HT-29 (cell line): ENCODE measurements at regions not wholly inside any gene's neighbourhood (a gene's known extent, or its start where the extent isn't known, plus 50 kb on each side); places are given as distances from the start of the nearest gene placed in this dataset.

Source experiments
- DNase-seq: peaks from one replicate; pipeline ENCODE4 v3.0.0-alpha.2; 2015; ENCODE audit warnings: low spot score

DNA sequence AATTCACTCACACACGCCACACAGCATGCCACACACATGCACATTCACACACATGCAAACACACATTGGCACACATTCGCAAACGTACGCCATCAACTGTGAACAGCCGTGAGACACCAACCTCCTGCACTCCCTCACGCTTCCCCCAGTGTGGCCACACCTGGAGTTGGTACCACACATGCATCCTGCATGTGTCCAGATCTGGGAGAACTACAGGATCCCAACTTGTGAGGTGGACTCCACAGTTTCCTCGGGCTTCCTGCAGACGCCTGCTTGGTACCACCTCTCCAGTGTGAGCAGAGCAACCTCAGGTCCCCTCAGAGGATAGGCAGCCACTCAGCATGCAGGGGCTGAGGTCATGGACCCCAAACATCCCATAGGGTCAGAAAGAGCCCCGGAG lies 239.0 kb downstream of the EIPR1 start:
- DNase-seq = no peak

DNA sequence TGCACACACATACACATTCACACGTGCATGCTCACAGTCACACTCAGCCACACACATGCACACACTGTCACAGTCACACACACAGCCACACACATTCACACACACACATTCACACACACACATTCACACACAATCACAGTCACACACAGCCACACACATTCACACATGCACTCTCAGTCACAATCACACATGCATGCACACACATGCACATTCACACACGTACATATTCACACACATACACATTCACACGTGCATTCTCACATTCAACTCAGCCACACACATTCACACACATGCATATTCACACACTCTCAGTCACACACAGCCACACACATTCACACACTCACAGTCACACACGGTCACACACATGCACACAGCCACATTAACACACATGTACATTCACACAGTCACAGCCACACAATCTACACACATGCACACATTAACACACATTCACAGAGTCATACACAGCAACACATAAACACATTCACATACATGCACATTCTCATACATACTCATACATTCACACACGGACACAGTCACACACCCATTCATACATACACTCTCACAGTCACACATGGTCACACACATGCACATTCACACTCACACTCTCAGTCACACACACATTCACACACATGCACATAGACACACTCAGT lies 239.8 kb downstream of the EIPR1 start:
- no peak for DNase-seq

DNA sequence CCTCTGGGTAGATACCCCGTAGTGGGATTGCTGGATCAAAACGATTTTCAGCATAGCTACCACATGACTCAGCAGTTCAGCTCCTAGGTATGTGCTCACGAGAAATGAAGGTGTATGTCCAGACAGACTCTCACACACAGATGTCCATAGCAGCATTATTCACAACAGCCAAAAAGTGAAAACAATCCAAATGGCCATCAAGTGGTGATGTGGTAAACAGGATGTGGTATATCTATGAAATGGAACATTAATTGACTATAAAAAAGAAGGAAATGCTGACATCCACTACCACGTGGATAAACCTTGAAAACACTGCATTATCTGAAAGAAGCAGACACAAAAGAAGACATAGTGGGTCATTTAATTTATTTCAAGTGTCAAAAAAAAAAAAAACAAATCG lies 241.9 kb downstream of the EIPR1 start:
- DNase-seq = no peak

DNA sequence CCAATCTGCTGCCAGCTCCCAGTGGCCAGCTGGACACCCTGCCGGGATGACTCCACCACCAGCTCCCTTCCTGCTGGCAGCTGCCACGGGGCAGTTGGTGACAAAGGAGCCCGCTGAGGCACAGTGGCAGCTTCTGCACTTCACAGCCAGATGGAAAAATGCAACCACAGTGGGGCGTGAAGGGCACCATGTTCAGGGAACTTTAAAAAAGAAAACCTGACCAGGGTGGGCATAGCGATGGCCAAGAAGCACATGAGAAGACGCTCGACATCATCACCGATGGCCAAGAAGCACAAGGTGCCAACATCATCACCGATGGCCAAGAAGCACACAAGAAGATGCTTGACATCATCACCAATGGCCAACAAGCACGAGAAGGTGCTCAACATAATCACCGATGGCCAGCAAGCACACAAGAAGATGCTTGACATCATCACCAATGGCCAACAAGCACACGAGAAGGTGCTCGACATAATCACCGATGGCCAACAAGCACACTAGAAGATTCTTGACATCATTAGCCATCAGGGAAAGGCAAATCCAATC lies 243.5 kb downstream of the EIPR1 start:
- no peak for DNase-seq

DNA sequence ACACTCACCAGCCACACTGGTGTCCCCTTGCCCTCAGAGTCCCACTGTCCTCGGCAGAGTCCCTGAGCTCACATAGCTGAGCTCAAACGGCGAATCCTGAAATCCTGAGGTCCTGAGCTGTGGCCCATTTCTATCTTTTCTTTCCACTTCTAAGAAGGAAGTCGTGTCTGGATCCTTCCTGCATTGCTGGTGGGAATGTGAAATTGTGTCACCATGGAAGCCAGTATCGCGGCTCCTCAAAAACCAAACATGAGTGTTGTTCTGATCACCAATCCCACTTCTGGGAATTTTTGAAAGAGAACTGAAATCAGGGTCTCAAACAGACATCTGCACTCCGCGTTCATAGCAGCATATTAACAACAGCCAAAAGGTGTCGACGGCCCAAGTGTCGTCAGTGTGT lies 244.7 kb downstream of the EIPR1 start:
- no peak for DNase-seq

DNA sequence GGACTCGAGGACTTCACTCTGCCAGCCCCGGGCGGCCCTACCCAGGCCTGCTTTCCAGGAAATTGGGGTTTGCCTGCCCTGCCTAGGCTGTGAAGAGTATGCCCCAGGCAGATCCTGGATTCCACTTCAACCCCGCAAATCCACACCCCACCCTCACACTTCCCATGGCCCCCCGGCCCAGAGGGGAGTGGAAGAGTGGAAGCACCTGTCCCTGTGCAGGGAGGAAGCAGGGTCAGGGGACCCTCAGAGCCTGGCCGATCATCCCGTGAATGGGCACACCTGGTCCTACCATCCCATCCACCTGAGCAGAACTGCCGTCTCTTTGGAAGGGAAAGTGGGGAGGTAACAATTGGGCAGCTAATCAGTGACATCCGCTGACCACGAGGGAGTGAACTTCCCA lies 245.2 kb downstream of the EIPR1 start:
- DNase-seq = no peak

DNA sequence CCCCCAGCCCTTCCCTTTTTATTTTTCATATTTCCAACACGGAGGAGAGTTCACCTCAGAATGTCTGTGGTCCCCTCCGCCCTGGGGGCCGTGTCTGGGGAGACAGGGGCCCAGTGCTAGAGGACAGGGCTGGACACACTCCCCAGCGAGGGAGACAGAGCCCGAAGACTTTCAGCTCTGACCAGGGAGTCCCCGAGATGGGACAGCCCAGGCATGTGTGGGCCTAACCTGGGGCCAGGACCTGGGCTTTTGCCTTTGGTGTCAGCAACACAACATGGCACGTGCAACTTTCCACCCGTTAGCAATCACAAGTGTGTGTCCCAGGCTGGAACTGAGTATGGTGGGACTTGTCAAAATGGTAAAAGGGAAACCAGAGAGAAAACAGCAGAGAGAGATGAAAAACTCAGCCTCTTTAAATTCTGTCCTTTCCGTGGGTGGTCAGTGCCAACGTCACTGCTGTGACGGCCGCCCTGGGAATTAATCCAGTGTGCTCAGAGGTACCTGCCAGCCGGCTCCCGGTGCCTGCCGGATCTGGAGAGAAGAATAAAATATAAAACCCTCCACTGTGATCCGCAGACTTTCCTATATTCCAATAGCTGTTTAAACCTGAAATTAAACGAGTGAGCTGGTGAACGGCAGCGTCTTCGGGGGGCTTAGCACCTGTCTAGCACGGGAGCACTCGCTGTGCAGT lies 245.8 kb downstream of the EIPR1 start:
- no peak for DNase-seq

DNA sequence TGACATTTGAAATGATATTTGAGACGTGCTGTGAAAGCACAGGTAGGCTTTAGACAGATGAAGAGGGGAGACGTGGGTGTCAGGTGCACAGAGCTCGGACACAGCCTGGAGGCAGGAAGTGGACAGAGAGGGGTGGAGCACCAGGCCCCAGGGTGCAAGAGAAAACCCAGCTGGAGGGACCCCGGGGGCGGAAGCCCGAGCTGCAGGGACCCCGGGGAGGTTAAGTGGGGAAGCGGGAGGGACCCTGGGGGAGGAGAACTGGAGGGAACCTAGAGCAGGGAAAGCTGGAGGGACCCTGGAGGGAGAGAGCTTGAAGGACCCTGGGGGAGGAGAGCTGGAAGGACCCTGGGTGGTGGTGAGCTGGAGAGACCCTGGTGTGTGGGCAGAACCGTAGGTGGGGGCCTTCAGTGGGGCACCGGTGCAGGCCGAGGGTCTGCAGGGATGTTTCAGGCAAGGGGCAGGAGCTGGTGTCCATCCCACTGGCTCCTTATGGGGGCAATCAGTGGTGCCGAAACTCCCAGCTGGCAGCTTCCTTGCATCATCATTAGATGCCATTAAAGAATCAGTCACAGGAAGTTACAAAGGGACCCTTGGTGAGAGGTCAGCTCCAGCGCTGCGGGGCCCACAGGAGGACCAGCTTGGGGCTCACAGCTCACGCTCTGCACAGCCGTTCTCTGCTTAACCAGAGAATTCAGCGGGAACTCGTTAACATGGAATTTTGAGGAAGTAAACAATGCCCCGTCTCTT lies 246.6 kb downstream of the EIPR1 start:
- no peak for DNase-seq

DNA sequence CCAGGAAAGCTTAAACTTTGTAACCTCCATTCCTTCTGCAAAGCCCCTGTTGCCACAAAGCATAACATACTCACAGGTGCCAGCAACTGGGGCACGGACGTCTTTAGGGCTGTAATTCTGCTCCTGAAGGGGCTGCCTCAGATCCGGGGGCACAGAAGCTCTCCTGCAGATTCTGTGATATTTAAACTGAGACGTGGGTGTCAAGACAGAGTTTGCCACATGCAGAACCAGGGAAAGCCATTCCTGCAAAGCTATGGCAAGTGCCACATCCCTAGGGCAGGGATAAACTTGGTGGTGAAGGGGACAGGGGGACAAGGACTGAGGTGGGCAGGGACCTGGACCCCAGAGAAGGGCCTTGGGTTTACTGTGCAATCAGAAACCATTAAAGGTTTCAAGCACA lies 247.2 kb downstream of the EIPR1 start:
- DNase-seq = no peak

DNA sequence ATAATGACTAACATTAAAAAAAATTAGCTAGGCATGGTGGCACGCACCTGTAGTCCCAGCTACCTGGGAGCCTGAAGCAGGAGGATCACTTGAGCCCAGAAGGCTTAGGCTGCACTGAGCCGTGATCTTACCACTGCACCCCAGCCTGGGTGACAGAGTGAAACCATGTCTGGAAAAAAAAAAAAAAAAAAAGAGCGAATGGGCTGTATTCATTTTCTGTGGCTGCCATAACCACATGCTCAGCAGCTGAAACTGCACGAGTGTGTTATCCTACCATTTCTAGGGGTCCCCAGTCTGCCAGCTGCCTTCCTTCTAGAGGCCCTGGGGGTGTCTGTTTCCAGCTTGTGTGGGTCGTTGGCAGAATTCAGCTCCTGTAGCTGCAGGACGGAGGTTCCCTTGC lies 247.8 kb downstream of the EIPR1 start:
- DNase-seq = no peak

DNA sequence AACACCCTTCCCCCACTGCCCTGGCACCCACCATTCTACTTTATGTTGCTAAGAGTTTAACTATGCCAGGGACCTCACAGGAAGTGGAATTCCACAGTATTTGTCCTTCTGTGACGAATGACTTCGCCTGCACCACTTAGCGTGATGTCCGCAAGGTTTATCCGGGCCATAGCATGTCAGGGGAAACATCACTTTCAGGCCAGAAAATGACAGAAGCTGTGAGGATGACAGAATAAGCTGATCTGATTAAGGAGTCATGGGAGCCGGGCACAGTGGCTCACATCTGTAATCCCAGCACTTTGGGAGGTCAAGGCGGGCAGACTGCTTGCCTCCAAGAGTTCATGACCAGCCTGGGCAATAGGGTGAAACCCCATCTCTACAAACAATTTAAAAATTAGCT lies 248.8 kb downstream of the EIPR1 start:
- no peak for DNase-seq

DNA sequence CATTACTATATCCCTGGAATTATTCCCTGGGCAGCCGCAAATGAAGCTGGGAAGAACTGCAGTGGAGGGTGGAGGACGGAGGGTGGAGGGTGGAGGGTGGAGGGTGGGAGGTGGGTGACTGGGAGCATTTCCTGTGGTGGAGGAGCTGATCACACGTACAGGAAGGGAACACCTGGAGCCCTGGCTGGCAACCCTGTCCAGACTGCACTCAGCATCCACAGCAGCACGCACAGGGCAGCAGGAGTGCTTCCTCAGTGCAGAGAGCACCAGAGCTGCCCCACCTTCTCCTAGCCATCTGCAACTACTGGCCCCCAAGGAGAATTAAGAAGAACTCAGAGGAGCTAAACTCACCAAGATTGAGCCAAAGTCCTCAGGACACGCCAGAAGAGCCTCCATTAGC lies 249.9 kb downstream of the EIPR1 start:
- DNase-seq = no peak

DNA sequence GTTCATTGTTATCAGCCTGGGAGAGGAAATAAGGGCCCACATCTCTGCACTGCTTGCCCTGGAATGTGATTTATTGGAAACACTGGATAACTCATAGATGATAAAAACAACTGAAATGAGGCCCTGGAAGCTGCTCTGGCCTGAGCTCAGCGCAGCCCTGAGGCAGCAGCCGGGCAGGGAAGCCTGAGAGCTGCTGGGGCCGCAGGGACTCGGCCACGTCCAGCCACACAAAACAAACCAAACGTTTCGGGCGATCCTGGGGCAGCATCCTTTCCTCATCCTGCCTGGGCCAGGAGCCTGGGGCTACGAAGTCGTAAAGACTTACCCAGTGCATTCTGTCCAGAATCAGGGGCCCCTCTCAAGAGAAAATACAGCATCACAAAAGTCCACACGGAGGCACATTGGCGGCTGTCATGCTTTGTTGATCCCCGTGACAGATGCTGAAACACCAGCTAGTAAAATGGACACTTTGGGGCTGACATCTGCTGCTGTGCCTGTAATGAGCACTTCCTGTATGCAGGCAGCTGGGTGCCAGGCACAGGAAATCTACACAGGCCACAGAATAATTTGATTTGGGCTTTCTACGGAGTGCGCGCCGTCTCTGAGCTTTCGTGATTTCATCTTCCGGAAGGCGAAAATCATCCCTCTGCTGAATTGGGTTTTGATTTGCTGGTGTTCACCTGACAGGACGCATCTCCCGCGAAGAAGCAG lies 250.6 kb downstream of the EIPR1 start:
- DNase-seq = no peak

DNA sequence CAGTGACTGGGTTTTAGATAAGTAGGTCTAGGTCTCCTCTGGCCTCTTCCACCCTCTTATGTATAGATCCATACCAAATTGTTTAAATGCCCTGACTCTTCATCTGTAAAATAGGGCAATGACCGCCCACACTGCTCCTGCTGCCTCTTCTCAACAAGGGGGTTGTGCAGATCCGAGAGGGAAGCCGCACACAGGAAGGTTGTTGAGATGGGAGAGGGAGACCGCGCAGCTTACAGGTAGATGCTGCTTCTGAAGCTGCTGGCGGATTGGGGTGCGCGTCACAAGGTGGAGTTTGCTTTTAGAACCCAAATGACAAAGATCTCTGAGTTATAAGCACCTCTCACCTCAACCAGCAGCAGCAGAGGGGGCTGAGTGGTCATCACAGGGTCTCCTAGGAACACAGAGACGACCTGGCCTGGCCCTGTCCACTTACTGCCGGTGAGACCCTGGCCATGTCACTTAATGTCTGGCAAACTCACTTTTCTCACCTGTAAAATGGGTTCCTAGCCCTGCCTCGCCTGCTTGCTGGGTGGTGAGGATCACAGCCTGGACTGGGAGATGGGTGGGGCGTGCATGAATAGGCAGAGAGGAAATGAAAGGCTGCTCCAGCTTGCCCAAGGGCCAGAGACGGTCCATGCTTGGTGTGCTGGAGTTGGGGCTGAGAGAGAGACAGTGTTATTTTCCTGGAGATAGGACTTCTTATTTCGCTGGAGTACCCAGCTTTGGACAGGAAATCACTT lies 251.3 kb downstream of the EIPR1 start:
- DNase-seq = no peak

DNA sequence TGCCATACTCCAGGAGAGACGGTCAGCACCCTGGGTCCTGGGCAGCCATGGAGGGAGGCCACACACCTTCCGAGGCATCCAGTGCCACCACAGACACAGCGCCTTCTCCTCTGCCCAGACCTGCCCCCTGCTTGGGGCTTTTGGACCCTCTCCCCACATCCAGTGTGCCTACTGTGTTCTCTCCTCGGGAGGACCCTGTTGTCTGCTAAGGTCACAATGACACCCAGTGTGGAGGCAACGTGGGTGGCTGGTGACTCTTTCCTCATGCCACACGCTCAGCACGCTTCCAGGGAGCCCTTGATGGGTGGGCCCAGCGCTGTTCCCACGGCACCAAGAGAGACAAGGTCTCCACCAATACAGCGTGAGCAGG lies 251.9 kb downstream of the EIPR1 start:
- DNase-seq = no peak

DNA sequence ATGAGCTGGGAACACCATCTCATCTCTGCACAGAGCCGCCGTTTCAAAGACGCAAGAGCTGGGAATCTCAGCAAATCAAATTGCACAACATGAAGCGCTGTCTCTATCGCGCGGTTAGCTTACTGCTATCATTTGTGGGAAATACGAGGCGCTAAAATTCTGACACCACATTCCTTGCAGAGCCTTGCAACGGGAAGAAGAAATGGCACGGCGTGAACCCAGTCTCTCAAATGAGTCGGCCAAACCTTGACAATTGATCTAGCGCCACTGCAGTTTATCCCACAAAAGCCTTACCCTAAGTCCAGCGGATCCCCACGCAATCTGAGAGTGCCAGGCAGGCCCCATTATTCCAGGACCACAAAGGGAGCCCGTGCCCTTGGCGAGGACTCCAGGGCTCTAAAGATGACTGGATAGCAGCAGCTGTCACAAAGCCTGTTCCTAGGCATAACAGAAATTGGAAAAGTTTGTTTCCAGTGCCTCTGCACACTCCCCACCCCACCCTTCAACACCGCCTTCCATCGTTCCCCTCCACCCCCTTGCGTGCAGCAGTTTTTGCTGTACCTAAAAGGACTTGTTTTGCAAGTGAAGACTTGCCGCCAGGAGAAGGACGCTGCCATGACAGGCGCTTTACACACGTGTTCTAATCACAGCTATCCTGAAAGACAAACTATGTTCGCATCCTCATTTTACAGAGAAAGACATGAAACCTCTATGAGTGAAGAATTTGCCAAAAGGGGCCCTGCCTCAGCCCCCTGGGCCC lies 252.4 kb downstream of the EIPR1 start:
- no peak for DNase-seq

DNA sequence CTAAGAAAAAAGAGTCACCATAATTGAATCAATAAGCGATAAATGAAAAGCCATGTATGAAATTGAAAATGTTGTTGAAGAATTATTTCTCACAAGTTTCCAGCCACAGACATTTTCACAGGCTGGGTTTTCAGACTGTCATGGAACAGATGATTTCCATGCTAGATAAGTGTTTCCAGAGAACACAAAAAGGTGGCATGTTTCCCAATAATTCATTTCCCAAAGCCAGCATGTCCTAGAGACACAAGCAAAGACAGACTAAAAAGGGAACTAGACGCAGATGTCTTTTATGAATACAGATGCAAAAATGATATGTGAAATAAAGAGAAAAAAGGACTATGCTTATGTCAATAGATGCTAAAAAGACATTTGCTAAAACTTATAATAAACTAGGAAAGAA lies 255.1 kb downstream of the EIPR1 start:
- no peak for DNase-seq

DNA sequence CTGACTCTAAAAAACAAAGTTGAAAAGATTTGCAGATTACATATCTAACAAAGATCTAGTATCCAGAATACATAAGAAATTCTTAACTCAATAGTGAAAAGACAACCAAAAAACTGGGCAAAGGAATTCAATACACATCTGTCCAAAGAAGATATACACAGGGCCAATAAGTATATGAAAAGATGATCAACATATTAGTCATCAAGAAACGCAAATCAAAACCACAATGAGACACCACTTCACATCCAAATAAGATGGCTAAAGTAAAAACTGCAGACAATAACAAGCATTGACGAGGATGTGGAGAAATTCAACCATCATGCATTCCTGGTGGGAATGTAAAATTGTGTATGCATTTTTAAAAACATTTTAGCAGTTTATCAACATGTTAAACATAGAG lies 256.0 kb downstream of the EIPR1 start:
- DNase-seq = no peak

DNA sequence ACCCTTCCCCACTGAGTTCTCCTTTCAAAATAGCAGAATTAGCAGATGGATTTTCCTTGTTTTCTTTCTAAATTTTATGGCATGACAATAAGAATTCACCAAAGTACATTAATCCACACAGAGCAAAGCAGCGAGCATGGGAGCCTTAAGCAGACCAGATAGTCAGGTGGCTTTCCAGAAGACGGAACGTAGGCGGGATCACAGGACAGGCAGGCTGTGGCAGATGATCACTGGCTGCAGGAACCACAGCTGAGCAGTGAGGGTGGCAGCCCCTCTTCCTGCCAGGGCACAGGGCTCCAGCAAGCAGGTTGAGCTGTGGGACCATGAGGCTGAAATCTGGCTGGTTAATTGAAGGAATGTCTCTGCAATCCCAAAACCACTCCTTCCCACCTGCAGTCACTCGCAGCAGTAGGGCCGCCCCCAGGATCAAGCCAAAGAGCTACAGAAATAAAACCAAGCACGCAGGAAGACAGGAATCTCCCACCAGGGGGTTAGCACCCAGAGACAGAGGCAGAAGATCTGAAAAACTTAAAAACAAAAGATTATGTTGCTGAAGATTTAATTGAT lies 259.9 kb downstream of the EIPR1 start:
- DNase-seq = no peak

DNA sequence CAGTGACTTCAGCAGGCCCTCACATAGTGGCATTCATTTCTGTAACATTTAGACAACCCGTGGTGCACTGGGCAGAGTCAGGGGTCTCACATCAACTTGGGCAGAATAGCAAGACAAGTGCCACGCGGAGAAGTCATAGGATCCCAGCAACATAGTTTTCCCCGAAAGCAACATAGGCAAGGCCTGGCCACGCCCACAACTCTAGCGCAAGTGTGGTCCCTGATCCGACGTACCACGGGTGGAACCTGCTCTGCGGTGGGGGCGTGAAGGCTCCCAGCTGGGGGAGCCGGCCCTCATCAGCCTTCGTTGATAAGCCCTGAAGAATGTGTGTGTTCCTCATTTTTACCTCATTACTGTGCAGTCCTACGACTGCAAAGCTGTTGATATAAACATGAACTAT lies 261.2 kb downstream of the EIPR1 start:
- DNase-seq = no peak
